IPS-11a (cell line): ENCODE measurements at regions not wholly inside any gene's neighbourhood (a gene's known extent, or its start where the extent isn't known, plus 50 kb on each side); places are given as distances from the start of the nearest gene placed in this dataset.
A peak's percentile ranks its signal among the peaks of the same experiment; 100 is the strongest.

Experiments
- H3K4me3 ChIP-seq: one replicate; pipeline ENCODE4 v1.5.1; 2013; ENCODE audit warnings: low read depth, low read length, control low read depth

DNA sequence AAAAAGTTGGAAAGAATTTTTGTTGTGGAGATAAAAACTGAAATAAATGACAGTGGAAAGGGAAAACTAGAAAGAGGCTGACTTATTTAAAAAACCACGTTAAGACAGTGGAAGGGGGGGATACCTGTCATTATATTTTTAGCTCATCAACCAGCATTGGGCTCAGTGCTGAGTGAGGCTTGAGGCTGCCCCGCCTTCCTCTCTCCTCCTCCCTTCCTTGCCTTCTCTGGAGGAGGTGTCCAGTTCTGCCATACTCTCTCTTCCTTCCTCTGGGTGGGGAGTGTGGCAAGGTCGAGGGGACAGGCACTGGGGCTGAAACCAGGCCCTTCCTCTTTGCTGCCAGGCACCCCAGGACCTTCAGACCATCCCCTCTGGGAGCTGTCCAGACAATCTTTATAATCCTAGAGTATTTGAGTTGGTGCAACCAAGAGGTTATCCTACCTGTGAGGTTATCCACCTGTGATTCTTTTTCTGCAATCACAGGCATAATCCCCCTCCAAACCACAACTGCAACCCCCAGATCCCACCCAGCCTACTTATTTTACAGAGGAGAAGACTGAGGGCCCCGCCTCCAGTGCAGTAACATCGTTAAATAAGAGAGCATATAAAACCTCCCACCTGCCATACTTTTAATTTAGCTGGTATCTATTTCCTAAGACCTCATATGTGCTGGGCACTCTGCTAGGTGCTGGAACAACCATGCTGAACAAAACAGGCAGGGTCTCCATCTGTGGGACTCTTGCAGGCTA, 578.5 kb downstream of the BUD13 start:
- peak overlapping the region; percentile 22 for H3K4me3 ChIP-seq

DNA sequence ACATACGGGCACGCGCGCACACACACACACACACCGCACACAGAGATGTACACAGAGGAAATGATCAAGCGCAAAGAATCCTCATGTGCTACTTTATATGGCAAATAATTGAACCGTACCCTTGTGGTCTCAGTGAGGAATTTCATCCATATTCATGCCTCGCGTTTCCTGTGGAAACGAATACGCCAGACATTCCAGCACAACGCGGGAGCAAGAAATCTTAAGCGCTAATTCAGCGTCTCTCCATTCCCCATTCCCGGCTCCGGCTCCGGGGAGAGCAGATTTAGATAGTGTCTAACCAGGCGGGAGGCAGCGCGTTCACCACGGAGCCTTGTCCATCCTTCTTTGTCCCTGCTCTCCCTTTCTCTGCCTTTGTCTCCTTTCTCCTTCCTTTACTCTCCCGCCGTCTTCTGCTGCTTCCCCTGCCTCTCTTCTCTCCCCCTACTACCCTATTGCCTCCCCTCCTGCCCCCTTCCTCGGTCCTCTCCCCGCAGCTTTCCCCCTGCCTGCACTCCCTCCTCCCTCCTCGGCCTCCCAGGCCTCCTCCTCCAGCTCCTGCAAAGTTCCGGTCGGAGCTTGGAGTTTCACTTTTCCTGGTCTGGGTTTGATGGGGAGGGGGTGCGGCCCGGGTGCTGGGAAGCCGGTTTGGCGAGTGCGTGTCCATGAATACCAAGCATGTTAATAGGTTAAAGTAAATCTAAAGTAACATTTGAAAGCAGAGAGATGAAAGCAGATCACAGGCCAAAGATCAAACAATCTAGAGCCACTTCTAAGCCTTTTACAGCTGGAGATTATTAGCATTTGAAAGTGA, 579.3 kb downstream of the BUD13 start:
- H3K4me3 ChIP-seq: peak overlapping the region; percentile 52

DNA sequence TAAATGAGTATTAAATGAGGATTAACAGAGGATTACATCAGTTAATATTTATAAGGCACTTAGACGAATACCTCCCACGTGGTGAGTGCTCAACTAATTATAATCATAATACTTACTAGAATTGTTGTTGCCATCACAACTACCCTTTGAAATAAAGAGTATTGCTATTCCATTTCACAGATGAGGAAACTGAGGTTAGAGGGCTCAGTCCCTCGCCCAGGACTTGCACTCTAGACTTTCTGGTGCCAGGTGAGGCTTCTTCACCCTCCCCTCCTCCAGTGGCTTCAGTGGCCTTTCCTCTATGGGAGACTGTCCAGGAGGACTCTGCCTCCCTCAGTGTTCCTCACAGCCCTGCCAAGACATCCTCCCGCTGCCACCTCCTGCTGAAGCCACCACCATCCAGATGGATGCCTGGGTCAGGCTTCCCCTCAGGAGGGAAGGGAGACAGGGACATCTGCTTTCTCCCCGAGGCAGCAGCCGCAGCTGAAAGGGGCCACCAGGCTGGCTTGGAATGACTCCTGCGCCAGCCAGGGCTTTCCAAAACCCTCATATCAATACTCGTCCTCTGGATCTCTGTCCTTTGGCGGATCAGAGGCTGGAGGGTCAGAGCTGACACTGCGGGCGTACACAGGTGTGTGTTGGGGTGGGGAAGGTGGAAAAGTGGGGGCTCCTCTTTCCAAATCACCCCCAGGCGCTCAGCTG, 580.1 kb downstream of the BUD13 start:
- H3K4me3 ChIP-seq: peak overlapping the region; percentile 52

DNA sequence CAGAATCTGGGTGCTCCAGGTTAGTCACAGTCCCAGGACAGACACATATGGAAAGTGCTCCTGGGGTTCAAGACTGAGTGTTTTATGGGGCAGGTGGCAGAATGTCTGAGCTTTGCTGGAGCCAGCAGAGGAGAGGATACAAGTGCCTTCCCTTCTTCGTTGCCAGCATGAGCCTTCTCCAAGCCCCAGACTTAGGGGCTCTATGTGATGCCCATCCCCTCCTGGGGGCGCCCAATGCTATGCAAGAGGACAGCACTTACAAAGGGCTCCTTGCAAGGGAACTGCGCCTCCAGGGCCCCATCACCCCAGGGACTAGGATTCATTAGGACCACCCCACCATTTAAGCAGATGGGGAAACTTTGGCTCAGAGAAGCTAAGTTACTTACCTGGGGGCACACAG, 581.9 kb downstream of the BUD13 start:
- no peak overlapping the region for H3K4me3 ChIP-seq

DNA sequence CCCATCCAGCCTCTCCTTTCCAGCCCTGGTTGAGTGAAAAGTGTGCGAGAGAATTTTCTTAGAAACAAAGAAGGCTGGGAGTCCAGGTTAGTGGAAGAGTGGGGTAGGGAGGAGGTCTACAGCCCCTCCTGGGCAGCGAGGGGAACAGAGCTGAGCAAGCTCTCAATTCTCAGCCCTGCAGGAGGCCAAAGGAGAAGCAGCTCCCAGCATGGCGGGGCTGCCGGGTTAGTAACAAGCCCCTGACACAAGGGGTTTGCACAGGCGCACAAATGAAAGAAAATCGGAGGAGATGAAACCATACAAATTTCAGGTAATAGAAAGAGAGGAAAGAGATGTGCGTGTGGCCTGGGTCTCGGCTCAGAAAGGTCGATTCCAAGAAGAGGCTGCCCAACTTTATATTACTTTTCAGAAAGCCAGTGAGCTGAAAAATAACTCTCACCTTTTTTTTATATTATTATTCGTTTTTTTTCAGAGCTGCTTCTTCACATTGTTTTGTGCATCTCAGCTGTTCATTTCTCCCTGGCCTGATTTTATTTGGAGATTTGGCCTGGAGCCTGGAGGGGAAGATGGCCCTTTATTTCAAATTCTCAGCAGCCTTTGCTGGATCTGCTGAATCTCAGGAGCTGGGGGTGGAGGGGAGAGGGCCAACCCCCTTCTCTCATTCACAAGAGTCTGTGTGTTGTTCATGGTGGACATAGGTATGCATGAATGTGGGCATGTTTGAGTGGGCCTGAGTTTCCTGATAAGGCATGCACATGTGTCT, 583.2 kb downstream of the BUD13 start:
- H3K4me3 ChIP-seq: no peak overlapping the region

DNA sequence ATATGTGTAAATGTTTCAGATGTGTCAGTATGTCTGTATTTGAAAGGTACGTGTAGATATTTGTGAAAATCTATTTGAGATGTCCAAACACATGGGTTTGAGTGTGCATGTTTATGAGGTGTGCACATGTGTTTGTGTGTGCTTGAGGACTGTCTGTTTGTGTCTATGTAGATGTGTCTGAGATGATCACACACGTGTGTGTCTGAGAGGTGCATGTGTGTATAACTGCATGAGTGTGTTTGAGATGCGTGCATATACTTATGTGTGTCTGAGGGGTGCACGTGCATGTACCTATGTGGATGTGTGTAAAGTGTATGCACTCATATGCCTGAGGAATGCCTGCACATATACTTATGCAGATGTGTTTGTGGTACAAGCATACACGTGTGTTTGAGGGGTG, 584.4 kb downstream of the BUD13 start:
- no peak overlapping the region for H3K4me3 ChIP-seq

DNA sequence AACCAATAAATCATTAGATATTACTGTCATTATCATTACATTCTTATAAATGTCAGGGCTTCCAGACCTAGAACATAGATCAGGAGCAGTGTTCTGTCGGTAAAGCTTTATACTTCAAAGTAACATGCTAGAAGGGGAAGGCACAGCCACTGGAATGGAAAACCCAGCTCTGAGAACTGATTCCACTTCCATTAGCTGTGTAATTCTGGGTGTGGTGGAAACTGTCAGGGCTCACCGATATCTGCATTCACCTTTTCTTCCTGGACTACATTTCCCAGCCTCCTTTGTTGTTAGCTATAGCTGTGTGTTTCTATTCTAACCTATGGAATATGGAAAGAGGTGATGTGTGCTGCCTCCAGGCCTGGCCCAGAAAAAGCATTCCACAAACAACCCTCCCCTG, 585.8 kb downstream of the BUD13 start:
- no peak overlapping the region for H3K4me3 ChIP-seq

DNA sequence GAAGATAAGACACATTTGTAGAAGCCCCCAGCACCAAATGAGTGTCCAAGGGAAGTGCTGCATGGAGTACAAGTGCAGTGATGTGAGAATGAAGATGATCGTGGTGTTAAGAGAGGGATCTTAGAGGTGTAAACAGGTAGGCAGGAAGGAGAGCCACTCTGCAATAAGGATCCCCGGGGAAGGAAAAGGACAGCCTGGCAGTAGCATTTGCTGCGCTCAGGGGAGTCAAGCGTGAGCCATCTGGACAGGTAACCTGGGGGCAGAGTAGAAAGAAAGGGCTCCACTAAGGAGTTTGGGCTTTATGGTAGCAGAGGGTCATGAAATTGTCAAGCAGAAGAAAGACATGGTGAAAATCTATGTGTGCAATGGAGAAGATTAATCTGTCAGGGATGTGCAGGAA, 587.2 kb downstream of the BUD13 start:
- H3K4me3 ChIP-seq: no peak overlapping the region

DNA sequence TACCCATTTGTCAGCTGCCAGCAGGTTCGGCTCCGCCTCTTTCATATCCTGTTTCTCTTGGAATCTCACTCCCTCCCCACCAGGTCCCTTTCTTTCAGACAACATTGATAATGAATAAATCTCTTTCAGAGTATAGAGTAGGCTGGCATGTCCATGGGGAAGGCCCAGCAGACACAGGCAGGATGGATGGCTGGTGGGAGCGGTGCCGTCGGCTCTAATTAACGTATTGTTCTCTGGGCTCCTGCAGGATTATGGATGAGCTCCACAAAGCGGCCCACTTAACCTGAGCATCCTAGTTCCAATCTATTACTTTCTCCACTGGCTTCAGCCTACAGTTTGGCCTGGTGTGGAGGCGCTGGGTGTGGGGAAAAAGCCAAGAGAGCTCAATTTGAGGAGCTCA, 588.0 kb downstream of the BUD13 start:
- H3K4me3 ChIP-seq: no peak overlapping the region

DNA sequence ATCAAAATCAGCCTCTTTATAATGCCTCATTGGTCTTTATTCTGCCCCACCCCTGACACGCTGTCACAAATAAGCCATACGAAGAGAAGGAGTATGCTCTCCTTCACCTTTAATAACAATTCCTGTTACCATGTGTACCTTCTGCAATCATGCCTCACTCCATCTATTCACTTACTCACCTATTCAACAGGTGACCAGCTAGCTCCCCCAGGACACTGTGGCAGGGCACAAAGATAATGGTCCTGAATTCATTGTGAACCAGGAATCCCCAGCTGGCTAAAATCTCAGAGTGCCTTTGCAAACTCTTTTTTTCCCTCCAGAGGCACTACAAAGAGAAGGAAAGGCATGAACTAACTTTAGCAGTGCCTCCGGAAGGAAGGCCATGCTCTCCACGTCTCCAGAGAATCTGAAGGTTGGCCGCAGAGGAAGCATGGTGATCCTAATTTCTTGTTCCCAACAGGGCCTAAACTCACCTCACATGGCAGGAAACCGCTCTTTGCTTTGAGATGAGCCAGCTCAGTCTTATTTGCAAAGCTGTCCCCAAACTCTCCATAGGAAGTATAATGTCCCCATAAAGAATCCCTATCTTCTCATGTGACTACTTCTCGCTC, 590.3 kb downstream of the BUD13 start:
- no peak overlapping the region for H3K4me3 ChIP-seq

DNA sequence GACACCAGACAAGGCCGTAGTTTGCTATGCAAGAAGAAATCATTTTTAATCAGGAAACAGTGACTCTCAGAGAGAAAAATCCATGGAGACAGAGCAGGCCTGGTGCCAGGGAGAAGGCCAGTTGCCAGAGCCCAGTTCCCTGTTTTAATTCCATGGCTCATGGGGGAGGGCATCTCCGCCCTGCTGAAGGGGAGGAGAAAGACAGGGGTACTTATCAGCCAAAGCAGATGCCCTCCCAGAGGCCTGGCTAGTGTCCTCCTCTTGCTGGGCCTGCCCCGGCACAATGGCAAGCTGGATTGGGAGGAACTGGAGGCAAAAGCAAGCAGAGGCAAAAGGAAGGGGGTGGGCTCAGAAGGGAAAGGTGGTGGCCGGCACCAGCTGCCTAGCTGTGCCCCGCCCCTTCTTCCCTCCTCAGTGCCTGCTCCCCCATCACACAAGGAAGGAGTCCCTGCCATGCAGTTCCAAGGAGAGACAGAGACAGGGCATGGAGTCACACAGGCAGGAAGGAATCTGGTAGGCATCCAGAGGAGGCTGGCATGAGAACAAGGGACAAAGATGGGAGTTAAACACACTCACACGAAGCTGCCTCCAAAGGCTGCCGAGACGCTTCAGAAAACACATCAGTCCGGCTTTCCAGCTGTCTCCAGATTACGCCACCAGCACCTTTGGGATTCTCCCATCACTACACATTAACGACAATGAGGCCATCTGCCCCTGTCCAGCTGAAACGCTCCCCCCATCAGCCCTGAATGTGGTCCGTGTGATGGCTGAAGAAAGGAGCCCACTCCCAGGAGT, 591.8 kb downstream of the BUD13 start:
- H3K4me3 ChIP-seq: no peak overlapping the region

DNA sequence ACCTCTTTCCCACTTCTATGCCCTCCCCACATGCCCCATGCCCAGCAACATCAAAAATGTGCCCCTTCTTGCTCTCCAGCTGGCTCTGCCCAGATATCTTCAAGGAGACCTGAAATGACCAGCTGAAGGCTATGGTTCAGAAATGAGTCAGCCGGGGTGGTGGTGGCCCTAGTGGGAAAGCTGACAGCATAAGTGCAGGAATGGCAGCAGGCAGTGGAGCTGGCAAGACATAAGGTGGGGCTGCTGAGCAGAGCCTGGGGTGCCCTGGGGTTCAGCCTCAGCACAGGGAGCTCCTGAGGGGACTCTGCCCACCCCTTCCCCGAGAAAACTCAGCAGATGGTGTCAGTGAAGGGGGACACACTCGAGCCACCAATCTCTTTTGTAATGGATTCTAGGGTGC, 593.4 kb downstream of the BUD13 start:
- H3K4me3 ChIP-seq: no peak overlapping the region

DNA sequence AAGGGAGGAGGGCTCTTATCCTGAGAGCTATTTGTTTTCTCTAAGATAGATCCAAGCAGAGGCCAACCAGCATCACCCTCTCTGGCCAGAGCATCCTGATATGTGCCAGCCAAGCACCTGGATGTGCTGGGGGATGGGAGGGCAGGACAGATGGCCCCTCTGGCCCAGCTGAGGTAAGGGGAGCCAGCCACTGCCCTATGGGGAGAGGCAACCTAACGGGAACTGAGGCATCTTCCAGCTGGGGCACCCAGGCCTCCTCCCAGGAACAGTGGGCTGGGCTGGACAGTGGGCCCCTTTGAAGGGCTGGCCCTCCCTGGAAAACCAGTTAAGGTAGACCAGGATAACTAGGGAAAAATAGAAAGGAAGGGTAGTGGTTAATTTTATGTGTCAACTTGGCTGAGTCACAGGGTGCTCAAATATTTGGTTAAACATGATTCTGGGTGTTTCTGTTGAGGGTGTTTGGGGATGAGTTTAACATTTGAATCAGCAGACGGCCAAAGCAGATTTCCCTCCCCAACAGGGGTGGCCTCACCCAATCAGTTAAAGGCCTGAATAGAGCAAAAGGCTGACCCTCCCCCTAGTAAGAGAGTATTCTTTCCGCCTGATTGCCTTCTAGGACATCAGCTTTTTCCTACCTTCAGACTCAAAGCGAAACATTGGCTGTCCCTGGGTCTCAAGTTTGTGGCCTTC, 595.1 kb downstream of the BUD13 start:
- no peak overlapping the region for H3K4me3 ChIP-seq

DNA sequence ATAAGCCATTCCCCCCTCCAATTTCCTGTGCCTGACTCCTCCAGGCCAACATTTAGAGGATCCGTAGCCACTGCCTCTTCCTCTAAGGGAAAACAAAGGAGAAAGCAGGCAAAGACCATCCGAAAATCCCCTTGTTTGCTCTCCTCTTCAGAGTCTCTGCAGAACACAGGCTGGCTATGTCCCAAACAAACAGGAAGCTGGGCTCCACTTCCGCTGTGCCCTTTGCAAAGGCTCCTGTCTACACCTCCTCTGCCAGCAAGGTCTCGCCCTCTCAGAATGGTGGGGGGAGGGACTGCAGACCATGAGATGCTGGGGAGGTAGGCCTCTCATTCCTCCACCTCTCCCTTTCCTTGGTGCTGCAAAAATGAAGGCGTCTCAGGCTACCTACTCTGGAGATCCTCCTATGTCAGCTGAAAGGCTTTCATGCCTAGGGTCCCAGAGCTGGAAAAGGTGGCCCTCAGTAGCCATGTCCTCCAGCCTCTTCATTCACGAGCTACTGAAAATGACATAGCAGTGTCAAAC, 596.2 kb downstream of the BUD13 start:
- H3K4me3 ChIP-seq: no peak overlapping the region

DNA sequence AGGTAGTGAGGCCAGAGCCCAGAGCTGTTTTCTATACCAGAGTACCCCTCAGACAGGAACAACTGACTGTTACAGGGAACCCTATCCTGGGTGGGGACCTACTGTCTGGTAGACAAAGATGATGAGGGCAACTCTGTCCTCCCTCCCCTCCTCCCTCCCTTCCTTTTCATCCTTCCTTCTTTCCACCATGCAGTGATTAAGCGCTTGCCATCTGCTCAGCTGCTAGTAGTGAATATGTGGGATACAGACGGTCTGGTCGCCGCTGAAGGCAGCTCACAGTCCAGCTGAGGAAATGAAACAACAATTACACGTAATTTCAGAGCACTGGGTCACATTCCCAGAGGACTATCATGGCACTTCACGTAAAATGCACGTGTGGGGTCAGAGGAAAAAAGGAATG, 597.1 kb downstream of the BUD13 start:
- no peak overlapping the region for H3K4me3 ChIP-seq

DNA sequence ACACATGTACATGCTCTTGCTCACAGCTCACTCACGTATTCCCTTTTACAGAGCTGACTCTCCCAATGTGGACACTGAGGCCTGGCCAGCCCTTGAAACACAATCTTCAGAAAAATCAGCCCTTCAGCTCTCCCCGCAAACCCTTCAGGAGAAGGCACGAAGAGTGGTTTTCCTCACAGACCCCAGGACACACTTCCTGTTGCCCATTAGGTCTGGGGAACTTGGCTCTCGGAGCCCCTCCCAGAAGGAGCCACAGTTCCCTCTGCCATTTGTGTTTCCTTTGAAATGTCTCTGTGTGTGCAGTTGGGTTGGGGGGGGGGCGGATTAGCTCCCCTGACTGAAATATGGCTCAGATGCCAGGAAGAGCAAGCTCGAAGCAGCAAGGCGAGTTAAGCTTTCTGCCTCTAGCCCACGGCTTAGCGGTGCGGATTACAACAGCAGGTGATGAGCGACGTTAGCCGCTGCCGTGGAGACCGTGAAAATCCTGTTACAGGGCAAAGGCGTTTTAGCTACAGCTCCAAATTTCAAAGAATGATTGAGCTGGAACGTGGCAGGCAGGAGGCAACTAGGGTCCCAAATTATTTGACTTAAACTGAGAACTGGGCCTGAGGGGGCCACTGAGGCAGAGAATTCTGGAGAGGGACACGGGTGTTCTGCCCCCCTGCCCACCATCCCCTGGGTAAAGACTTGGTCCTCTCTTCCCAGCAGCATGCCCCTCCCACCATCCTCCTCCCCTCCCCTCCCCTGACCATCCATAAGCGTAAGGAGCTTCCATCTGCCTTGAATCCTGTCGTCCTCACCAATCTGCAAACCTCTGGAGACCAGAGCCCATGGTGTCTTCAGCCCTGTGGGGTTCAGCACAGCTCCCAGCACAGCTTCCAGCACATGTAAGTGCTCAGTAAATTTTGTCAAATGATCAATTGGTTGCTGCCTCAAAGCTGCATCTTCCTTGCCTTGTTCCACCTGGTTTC, 598.6 kb downstream of the BUD13 start:
- H3K4me3 ChIP-seq: no peak overlapping the region

DNA sequence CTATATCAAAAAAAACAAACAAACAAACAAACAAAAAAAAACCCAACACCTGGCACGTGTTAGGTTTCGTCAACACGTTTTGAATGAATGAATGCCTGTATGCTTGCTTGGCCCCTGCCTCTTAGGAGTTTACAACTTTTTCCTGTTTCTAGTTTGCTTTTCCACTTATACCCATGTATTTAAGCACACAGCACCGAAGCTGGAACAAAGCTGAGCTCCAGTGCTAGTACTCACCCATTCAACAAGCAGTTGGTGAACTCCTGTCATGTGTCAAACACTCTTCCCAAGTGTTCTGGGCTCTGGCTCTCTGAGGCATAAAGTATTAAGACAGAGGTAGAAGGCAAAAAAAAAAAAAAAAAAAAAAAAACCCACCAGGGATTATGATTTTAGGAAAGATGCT, 599.3 kb downstream of the BUD13 start:
- no peak overlapping the region for H3K4me3 ChIP-seq

DNA sequence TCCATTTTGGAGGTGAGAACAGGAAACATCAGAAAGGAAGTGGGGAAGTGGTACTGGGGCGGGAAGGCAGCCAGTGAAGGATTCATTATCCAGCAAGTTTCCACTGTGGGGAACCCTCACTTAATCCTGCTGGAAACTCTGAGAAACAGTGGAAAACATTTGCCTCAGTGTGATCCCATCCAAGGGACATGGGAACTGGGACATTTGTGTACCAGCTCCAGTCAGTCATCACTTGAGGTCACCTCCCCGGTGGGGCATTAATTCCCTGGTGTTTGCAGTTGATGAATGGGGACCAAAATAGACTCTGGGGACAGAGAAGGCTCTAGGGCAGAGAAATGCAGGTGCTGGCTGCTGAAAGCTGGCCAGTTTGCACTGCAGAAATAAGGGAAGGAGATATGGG, 599.9 kb downstream of the BUD13 start:
- no peak overlapping the region for H3K4me3 ChIP-seq
